Smooth muscle cell of the brain vasculature (primary cell): ENCODE measurements at regions not wholly inside any gene's neighbourhood (a gene's known extent, or its start where the extent isn't known, plus 50 kb on each side); places are given as distances from the start of the nearest gene placed in this dataset.

Experiments used
- DNase-seq: peaks from one replicate; pipeline ENCODE4 v3.0.0-alpha.2; 2012; ENCODE audit warnings: low read depth, low spot score

- DNase-seq, result no peak
These were observed 246.4 kb downstream of the ACTL7B start for GRCh38 chr9:108609227-108609896.

- no peak for DNase-seq
These were observed 248.2 kb downstream of the ACTL7B start for GRCh38 chr9:108607607-108608006.

GRCh38 chr9:108606401-108606800 is 249.4 kb downstream of the ACTL7B start:
- DNase-seq, result no peak

- DNase-seq, result no peak
These were observed 252.6 kb downstream of the ACTL7B start for GRCh38 chr9:108603141-108603540.

GRCh38 chr9:108600896-108601295 is 254.9 kb downstream of the ACTL7B start:
- DNase-seq, result no peak

- DNase-seq, result no peak
These were observed 256.2 kb downstream of the ACTL7B start for GRCh38 chr9:108599571-108599970.

- no peak for DNase-seq
These were observed 264.7 kb downstream of the ACTL7B start for GRCh38 chr9:108591121-108591520.

- no peak for DNase-seq
These were observed 267.5 kb downstream of the ACTL7B start for GRCh38 chr9:108588246-108588645.

GRCh38 chr9:108586471-108587139 is 269.2 kb downstream of the ACTL7B start:
- DNase-seq, result no peak

- no peak for DNase-seq
These were observed 270.9 kb downstream of the ACTL7B start for GRCh38 chr9:108584860-108585259.

GRCh38 chr9:108582726-108583125 is 273.1 kb downstream of the ACTL7B start:
- DNase-seq, result no peak

- no peak for DNase-seq
These were observed 275.9 kb downstream of the ACTL7B start for GRCh38 chr9:108579757-108580439.

GRCh38 chr9:108575276-108575675 is 280.5 kb downstream of the ACTL7B start:
- no peak for DNase-seq

GRCh38 chr9:108569624-108570023 is 286.2 kb downstream of the ACTL7B start:
- no peak for DNase-seq

- no peak for DNase-seq
These were observed 287.7 kb downstream of the ACTL7B start for GRCh38 chr9:108568093-108568492.

- DNase-seq, result no peak
These were observed 288.2 kb downstream of the ACTL7B start for GRCh38 chr9:108567571-108567970.

- peak; percentile 74 for DNase-seq
These were observed 290.0 kb downstream of the ACTL7B start for GRCh38 chr9:108565651-108566378.

- DNase-seq, result no peak
These were observed 293.6 kb downstream of the ACTL7B start for GRCh38 chr9:108562176-108562575.

GRCh38 chr9:108559432-108559831 is 296.4 kb downstream of the ACTL7B start:
- DNase-seq, result no peak

- no peak for DNase-seq
These were observed 301.0 kb downstream of the ACTL7B start for GRCh38 chr9:108554831-108555230.

- no peak for DNase-seq
These were observed 302.6 kb downstream of the ACTL7B start for GRCh38 chr9:108553111-108553635.
